ENCODE measurements at regions not wholly inside any gene's neighbourhood (a gene's known extent, or its start where the extent isn't known, plus 50 kb on each side); places are given as distances from the start of the nearest gene placed in this dataset.

- TF ChIP-seq ZNF766 (CRISPR knock-in tag; conservative IDR thresholded peaks at IDR 0.05) (peak; percentile 85; the same call in 1 of the 2 replicates), ARHGAP35 (IDR thresholded peaks at IDR 0.05; ENCODE audit: partially characterized antibody) (no peak), CHAMP1 (IDR thresholded peaks at IDR 0.05) (0 out of 2 replicates have a peak, but pooled peaks have one; percentile 29), MEIS2 (IDR thresholded peaks at IDR 0.05; ENCODE audit: partially characterized antibody) (peak; percentile 27), TFAP4 (CRISPR knock-in tag; IDR thresholded peaks at IDR 0.05; ENCODE audit: borderline replicate concordance) (peak; percentile 73; the same call in 1 of the 2 replicates), PURB (CRISPR knock-in tag; IDR thresholded peaks at IDR 0.05; ENCODE audit: low read depth) (no peak), ZNF644 (tag; IDR thresholded peaks at IDR 0.05; ENCODE audit: low read depth) (0 out of 2 replicates have a peak, but pooled peaks have one; percentile 23), NELFE (IDR thresholded peaks at IDR 0.05; ENCODE audit: insufficient read depth, insufficient read length) (no peak), TBP (optimal IDR thresholded peaks at IDR 0.05; ENCODE audit: low read depth, low read length) (peak; percentile 67), ETV5 (CRISPR knock-in tag; IDR thresholded peaks at IDR 0.05; ENCODE audit: low read depth) (peak; percentile 73; the same call in 1 of the 2 replicates), EP400 (IDR thresholded peaks at IDR 0.05) (peak; percentile 73), ZBTB33 (CRISPR knock-in tag; IDR thresholded peaks at IDR 0.05) (peak; percentile 69), RNF2 (IDR thresholded peaks at IDR 0.05) (peak; percentile 62), EHMT2 (IDR thresholded peaks at IDR 0.05) (peak; percentile 91), ID3 (CRISPR knock-in tag; IDR thresholded peaks at IDR 0.05) (no peak), ID3 (tag; IDR thresholded peaks at IDR 0.05) (peak; percentile 25), NBN (IDR thresholded peaks at IDR 0.05; ENCODE audit: low read depth) (peak; percentile 85; the same call in 1 of the 2 replicates), RBBP5 (IDR thresholded peaks at IDR 0.05; ENCODE audit: borderline replicate concordance, insufficient read depth, low read length, poor library complexity, severe bottlenecking) (peak; percentile 77), CTCF (IDR thresholded peaks at IDR 0.05 in 2 of 3, conservative IDR thresholded peaks at IDR 0.05 in 1 of 3; ENCODE audit: insufficient read depth in 2 of 3, low read depth in 1 of 3, low read length in 3 of 3) (no peak), GABPB2 (CRISPR knock-in tag; conservative IDR thresholded peaks at IDR 0.05) (no peak)
Observed at GRCh38 chr5:82356808-82357671, 78.9 kb upstream of the RPS23 start (continued).
